Uterus (tissue), 2 donors: ENCODE measurements at regions not wholly inside any gene's neighbourhood (a gene's known extent, or its start where the extent isn't known, plus 50 kb on each side); places are given as distances from the start of the nearest gene placed in this dataset.

Experiments used
- POLR2A ChIP-seq, 2 donors: fragments of 450-650 bp; IDR thresholded peaks; one replicate each; pipeline ENCODE4 v1.6.1; 2016; ENCODE audit warnings: antibody characterized with exemption in 2 of 2, mild to moderate bottlenecking in 1 of 2, moderate library complexity in 1 of 2
- TF ChIP-seq, protein P1 (sequence below), 4 experiments: fragments of 200-600 bp in 2 of 4; fragments of 450-650 bp in 2 of 4; sonication (generic) in 2 of 4; IDR thresholded peaks; one replicate each; pipeline ENCODE4 v1.5.1; 2016 to 2019; ENCODE audit warnings: antibody characterized with exemption in 4 of 4, mild to moderate bottlenecking in 2 of 4, moderate library complexity in 1 of 4

DNA sequence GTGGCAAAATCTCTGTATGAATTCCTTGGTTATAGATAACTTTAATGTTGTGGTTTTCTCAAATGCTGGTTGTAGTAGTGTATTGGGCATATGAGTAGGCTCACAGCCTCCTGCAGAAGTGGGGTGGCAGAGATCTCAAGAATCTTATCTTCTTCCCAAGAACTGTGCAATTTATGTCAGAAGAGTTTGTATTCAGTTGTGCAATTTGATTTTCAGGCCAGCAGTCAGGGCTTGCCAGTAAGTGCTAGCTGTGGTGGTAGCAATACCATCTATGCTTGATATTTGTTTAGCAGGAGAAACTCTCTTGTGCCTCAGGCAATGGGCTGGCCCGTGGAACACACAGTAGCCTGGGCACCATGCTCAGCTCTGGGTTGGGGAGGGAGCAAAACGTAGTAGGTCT, 58.4 kb upstream of the GOLIM4 start:
- TF ChIP-seq, protein P1, sequence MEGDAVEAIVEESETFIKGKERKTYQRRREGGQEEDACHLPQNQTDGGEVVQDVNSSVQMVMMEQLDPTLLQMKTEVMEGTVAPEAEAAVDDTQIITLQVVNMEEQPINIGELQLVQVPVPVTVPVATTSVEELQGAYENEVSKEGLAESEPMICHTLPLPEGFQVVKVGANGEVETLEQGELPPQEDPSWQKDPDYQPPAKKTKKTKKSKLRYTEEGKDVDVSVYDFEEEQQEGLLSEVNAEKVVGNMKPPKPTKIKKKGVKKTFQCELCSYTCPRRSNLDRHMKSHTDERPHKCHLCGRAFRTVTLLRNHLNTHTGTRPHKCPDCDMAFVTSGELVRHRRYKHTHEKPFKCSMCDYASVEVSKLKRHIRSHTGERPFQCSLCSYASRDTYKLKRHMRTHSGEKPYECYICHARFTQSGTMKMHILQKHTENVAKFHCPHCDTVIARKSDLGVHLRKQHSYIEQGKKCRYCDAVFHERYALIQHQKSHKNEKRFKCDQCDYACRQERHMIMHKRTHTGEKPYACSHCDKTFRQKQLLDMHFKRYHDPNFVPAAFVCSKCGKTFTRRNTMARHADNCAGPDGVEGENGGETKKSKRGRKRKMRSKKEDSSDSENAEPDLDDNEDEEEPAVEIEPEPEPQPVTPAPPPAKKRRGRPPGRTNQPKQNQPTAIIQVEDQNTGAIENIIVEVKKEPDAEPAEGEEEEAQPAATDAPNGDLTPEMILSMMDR (IDR thresholded peaks at IDR 0.05): no peak
- no peak for TF ChIP-seq POLR2A (IDR thresholded peaks at IDR 0.05)
